BJ (cell line): ENCODE measurements at regions not wholly inside any gene's neighbourhood (a gene's known extent, or its start where the extent isn't known, plus 50 kb on each side); places are given as distances from the start of the nearest gene placed in this dataset.

ENCODE experiments used
- CTCF ChIA-PET: fragments of 350-600 bp; formaldehyde crosslinking; extraction: SDS; loops from one replicate; lab custom pipeline; 2021; ENCODE audit warnings: antibody characterized with exemption, inconsistent platforms; lab: Yijun Ruan, JAX
- POLR2A ChIA-PET: fragments of 300-600 bp; sonication (Branson Sonifier 250); formaldehyde crosslinking; extraction: SDS; loops from one replicate; lab custom pipeline; 2021; ENCODE audit warnings: antibody characterized with exemption; lab: Charles Lee
- DNase-seq: peaks from one replicate; pipeline ENCODE4 v3.0.0-alpha.2; 2011; ENCODE audit warnings: low read depth
- H3K27me3 ChIP-seq: 2 replicates; pipeline ENCODE4 v1.6.0; 2011; ENCODE audit warnings: low read length; ENCODE audit not compliant: control insufficient read depth, insufficient read depth
- H3K36me3 ChIP-seq: 2 replicates; pipeline ENCODE4 v1.5.1; 2011; ENCODE audit warnings: low read length; ENCODE audit not compliant: control insufficient read depth, insufficient read depth
- H3K4me3 ChIP-seq: 2 replicates; pipeline ENCODE4 v1.5.1; 2011; ENCODE audit warnings: low read depth, mild to moderate bottlenecking, control low read depth, low read length
- CTCF ChIP-seq: IDR thresholded peaks from 2 replicates; pipeline ENCODE4 v1.5.1; 2011; ENCODE audit warnings: low read depth, mild to moderate bottlenecking, control low read depth, inconsistent platforms, low read length, moderate library complexity; ENCODE audit not compliant: insufficient read depth

GRCh38 chr6:62516291-62517141 is 230.5 kb upstream of the KHDRBS2 start:
- ChIA-PET POLR2A (no interaction called here), CTCF (no interaction called here)
- no peak for DNase-seq
- TF ChIP-seq CTCF = no peak
- no peak overlapping the region for H3K4me3 ChIP-seq
- H3K36me3 ChIP-seq = no peaks in the 10 kb centered on the region
- H3K27me3 ChIP-seq = no peaks in the 10 kb centered on the region

GRCh38 chr6:62492192-62492822 is 206.3 kb upstream of the KHDRBS2 start:
- H3K4me3 ChIP-seq = no peak overlapping the region
- ChIA-PET POLR2A (no interaction called here), CTCF (no interaction called here)
- TF ChIP-seq CTCF = no peak
- DNase-seq = no peak
- H3K36me3 ChIP-seq = no peaks in the 10 kb centered on the region
- no peaks in the 10 kb centered on the region for H3K27me3 ChIP-seq

- no peak for DNase-seq
- TF ChIP-seq CTCF = no peak
- CTCF ChIA-PET = no interaction called here
- POLR2A ChIA-PET = no interaction called here
- Histone ChIP-seq H3K4me3 (no peak overlapping the region), H3K36me3 (no peaks in the 10 kb centered on the region), H3K27me3 (no peaks in the 10 kb centered on the region)
Measured at GRCh38 chr6:62480544-62480943, 194.5 kb upstream of the KHDRBS2 start.

GRCh38 chr6:62479697-62480220 is 193.7 kb upstream of the KHDRBS2 start:
- Histone ChIP-seq H3K36me3 (no peaks in the 10 kb centered on the region), H3K27me3 (no peaks in the 10 kb centered on the region), H3K4me3 (no peak overlapping the region)
- ChIA-PET POLR2A (no interaction called here), CTCF (no interaction called here)
- no peak for DNase-seq
- TF ChIP-seq CTCF = no peak

- H3K27me3 ChIP-seq = no peaks in the 10 kb centered on the region
- TF ChIP-seq CTCF = no peak
- ChIA-PET CTCF (no interaction called here), POLR2A (no interaction called here)
- H3K36me3 ChIP-seq = no peaks in the 10 kb centered on the region
- H3K4me3 ChIP-seq = no peak overlapping the region
- no peak for DNase-seq
Measured at GRCh38 chr6:62474793-62475192, 188.8 kb upstream of the KHDRBS2 start.
